Astrocyte (in vitro differentiated cells and primary cell): ENCODE measurements at regions not wholly inside any gene's neighbourhood (a gene's known extent, or its start where the extent isn't known, plus 50 kb on each side); places are given as distances from the start of the nearest gene placed in this dataset.

ENCODE experiments used
- CTCF ChIP-seq: IDR thresholded peaks from 2 replicates; pipeline ENCODE4 v1.5.1; 2011; ENCODE audit warnings: low read depth, mild to moderate bottlenecking, inconsistent platforms, low read length, moderate library complexity; ENCODE audit not compliant: insufficient read depth
- EZH2 ChIP-seq: IDR thresholded peaks from 2 replicates; pipeline ENCODE4 v1.6.1; 2012; ENCODE audit warnings: mild to moderate bottlenecking, low read length, inconsistent platforms; ENCODE audit not compliant: insufficient read depth

GRCh38 chr20:48153103-48153502 is 367.8 kb upstream of the SULF2 start:
- TF ChIP-seq EZH2 (no peak), CTCF (no peak)
